ENCODE measurements at regions not wholly inside any gene's neighbourhood (a gene's known extent, or its start where the extent isn't known, plus 50 kb on each side); places are given as distances from the start of the nearest gene placed in this dataset.

DNA sequence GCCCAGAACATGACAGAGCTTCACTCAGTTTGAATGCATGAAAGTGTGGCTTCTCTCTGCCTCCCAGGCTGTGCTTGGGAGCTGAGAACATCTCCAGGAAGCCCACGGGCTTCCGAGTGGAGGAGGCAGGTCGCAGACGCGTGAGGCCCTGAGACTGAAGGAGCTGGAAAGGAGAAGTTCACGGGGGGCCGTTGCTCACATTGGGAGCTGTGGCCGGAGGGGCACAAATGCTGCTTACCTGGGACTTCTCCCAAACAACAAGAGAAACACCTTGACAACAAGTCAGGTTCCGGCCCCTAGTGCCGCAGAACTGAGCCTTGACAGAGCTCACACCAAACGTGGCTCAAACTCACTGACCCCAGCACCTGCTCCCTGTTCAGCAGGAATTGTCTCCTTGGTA is 207.0 kb downstream of the BRD1 start (continued):
- TF ChIP-seq, protein P1, sequence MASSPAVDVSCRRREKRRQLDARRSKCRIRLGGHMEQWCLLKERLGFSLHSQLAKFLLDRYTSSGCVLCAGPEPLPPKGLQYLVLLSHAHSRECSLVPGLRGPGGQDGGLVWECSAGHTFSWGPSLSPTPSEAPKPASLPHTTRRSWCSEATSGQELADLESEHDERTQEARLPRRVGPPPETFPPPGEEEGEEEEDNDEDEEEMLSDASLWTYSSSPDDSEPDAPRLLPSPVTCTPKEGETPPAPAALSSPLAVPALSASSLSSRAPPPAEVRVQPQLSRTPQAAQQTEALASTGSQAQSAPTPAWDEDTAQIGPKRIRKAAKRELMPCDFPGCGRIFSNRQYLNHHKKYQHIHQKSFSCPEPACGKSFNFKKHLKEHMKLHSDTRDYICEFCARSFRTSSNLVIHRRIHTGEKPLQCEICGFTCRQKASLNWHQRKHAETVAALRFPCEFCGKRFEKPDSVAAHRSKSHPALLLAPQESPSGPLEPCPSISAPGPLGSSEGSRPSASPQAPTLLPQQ (tag by site-specific recombination; IDR thresholded peaks at IDR 0.05): no peak
- TF ChIP-seq ZNF473 (tag by site-specific recombination; IDR thresholded peaks at IDR 0.05) (no peak), ZNF132 (tag by site-specific recombination; IDR thresholded peaks at IDR 0.05; ENCODE audit: borderline replicate concordance) (no peak), ZEB2 (tag by site-specific recombination; IDR thresholded peaks at IDR 0.05) (no peak), ZFP41 (tag by site-specific recombination; IDR thresholded peaks at IDR 0.05; ENCODE audit: borderline replicate concordance) (no peak)
- TF ChIP-seq, protein P2, sequence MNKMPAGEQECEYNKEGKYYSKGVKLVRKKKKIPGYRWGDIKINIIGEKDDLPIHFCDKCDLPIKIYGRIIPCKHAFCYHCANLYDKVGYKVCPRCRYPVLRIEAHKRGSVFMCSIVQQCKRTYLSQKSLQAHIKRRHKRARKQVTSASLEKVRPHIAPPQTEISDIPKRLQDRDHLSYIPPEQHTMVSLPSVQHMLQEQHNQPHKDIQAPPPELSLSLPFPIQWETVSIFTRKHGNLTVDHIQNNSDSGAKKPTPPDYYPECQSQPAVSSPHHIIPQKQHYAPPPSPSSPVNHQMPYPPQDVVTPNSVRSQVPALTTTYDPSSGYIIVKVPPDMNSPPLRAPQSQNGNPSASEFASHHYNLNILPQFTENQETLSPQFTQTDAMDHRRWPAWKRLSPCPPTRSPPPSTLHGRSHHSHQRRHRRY (tag by site-specific recombination; IDR thresholded peaks at IDR 0.05): no peak

DNA sequence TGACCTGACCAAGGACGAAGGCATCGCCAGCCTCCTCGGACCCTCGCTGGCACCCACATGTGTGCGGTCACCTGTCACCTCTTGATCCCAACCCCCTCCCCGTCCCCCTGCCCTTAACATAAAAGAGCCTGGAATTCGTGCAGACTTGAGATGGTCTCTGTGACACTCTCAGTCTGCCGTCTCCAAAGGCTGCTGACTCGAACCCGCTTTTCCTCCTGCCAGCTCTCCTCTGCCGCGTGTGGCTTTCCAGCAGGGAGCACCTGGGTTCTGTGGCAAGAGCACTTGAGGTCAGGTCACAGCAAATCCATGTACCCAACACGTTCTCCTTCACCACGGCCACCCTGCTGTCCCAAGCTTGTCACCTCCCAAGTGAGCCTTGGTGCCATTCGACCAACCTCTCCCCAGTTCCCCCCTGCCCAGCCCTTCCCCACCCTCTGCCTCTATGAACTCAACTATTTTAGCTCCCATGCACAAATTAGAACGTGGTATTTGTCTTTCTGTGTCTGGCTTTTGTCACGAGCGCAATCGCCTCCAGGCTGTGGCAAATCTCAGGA is 207.6 kb downstream of the BRD1 start:
- Histone ChIP-seq H3K9me3 (ENCODE audit: control insufficient read depth, insufficient read depth, low read depth, low read length) (no peaks in the 10 kb centered on the region), H3K4me1 (ENCODE audit: control insufficient read depth, insufficient read depth, low read length) (no peaks in the 10 kb centered on the region), H3K36me3 (ENCODE audit: control insufficient read depth in 2 of 2, insufficient read depth in 1 of 2, low read length in 2 of 2) (no peaks in the 10 kb centered on the region), H3K27ac (ENCODE audit: extremely low read depth, low read depth, low read length) (no peak overlapping the region), H3K4me3 (ENCODE audit: low read depth, low read length) (no peak overlapping the region)
- no peak for TF ChIP-seq ZFP69B (tag by site-specific recombination; IDR thresholded peaks at IDR 0.05)
- POLR2A ChIA-PET: no interaction called here
- CTCF ChIA-PET: interaction anchor here (0.8 kb wide), 1 partner anchor 12 kb away, joined by 3 read pairs; no protein-coding TSS in a partner anchor

DNA sequence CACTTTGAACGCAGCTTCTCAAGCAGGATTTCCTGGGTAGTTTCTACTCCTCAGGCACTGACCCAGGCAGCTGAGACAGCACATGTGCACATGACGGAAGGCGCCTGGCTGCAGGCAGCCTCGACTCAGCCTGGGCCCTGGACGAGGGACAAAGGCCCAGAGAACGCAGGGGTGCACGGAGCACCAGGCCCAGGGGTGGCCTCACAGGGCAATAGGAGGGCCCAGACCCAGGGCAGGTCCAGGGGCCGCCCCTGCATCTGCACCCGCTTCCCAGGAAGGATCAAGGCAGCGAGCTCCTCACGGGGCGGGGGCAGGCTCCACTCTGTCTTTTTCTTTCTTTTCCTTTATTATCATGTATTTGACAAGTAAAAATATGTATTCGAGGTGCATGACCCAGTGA is 208.4 kb downstream of the BRD1 start:
- no peaks in the 10 kb centered on the region for H3K9me3 ChIP-seq (ENCODE audit: control insufficient read depth, insufficient read depth, low read depth, low read length)
- H3K4me1 ChIP-seq (ENCODE audit: control insufficient read depth, insufficient read depth, low read length): no peaks in the 10 kb centered on the region
- ChIA-PET POLR2A (no interaction called here), CTCF (no interaction called here)
- no peaks in the 10 kb centered on the region for H3K36me3 ChIP-seq (ENCODE audit: control insufficient read depth in 2 of 2, insufficient read depth in 1 of 2, low read length in 2 of 2)
- no peak overlapping the region for H3K4me3 ChIP-seq (ENCODE audit: low read depth, low read length)
- no peak overlapping the region for H3K27ac ChIP-seq (ENCODE audit: extremely low read depth, low read depth, low read length)
- TF ChIP-seq ZNF274 (IDR thresholded peaks at IDR 0.05; ENCODE audit: low read length) (no peak), ZNF274 (tag by site-specific recombination; IDR thresholded peaks at IDR 0.05; ENCODE audit: borderline replicate concordance) (no peak), ZSCAN23 (tag by site-specific recombination; IDR thresholded peaks at IDR 0.05) (no peak), ZNF211 (tag by site-specific recombination; IDR thresholded peaks at IDR 0.05; ENCODE audit: low read depth) (no peak), ZNF701 (tag by site-specific recombination; IDR thresholded peaks at IDR 0.05) (no peak), ZNF214 (tag by site-specific recombination; IDR thresholded peaks at IDR 0.05; ENCODE audit: borderline replicate concordance) (no peak), ZFP69B (tag by site-specific recombination; IDR thresholded peaks at IDR 0.05) (no peak), ZNF138 (tag by site-specific recombination; IDR thresholded peaks at IDR 0.05; ENCODE audit: borderline replicate concordance) (no peak), HOXC10 (CRISPR knock-in tag; IDR thresholded peaks at IDR 0.05) (no peak), ZNF426 (tag by site-specific recombination; IDR thresholded peaks at IDR 0.05) (no peak), ZNF302 (tag by site-specific recombination; IDR thresholded peaks at IDR 0.05; ENCODE audit: low read depth) (no peak), ZNF707 (tag by site-specific recombination; IDR thresholded peaks at IDR 0.05) (no peak), ZNF19 (tag by site-specific recombination; IDR thresholded peaks at IDR 0.05; ENCODE audit: low read depth) (no peak), ZNF175 (tag by site-specific recombination; IDR thresholded peaks at IDR 0.05) (no peak), ZNF341 (tag by site-specific recombination; IDR thresholded peaks at IDR 0.05; ENCODE audit: low read depth) (no peak)
- TF ChIP-seq, protein P3, sequence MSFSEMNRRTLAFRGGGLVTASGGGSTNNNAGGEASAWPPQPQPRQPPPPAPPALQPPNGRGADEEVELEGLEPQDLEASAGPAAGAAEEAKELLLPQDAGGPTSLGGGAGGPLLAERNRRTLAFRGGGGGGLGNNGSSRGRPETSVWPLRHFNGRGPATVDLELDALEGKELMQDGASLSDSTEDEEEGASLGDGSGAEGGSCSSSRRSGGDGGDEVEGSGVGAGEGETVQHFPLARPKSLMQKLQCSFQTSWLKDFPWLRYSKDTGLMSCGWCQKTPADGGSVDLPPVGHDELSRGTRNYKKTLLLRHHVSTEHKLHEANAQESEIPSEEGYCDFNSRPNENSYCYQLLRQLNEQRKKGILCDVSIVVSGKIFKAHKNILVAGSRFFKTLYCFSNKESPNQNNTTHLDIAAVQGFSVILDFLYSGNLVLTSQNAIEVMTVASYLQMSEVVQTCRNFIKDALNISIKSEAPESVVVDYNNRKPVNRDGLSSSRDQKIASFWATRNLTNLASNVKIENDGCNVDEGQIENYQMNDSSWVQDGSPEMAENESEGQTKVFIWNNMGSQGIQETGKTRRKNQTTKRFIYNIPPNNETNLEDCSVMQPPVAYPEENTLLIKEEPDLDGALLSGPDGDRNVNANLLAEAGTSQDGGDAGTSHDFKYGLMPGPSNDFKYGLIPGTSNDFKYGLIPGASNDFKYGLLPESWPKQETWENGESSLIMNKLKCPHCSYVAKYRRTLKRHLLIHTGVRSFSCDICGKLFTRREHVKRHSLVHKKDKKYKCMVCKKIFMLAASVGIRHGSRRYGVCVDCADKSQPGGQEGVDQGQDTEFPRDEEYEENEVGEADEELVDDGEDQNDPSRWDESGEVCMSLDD (tag by site-specific recombination; IDR thresholded peaks at IDR 0.05): no peak
- TF ChIP-seq, protein P4, sequence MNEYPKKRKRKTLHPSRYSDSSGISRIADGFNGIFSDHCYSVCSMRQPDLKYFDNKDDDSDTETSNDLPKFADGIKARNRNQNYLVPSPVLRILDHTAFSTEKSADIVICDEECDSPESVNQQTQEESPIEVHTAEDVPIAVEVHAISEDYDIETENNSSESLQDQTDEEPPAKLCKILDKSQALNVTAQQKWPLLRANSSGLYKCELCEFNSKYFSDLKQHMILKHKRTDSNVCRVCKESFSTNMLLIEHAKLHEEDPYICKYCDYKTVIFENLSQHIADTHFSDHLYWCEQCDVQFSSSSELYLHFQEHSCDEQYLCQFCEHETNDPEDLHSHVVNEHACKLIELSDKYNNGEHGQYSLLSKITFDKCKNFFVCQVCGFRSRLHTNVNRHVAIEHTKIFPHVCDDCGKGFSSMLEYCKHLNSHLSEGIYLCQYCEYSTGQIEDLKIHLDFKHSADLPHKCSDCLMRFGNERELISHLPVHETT (tag by site-specific recombination; IDR thresholded peaks at IDR 0.05): no peak
- TF ChIP-seq, protein P5, sequence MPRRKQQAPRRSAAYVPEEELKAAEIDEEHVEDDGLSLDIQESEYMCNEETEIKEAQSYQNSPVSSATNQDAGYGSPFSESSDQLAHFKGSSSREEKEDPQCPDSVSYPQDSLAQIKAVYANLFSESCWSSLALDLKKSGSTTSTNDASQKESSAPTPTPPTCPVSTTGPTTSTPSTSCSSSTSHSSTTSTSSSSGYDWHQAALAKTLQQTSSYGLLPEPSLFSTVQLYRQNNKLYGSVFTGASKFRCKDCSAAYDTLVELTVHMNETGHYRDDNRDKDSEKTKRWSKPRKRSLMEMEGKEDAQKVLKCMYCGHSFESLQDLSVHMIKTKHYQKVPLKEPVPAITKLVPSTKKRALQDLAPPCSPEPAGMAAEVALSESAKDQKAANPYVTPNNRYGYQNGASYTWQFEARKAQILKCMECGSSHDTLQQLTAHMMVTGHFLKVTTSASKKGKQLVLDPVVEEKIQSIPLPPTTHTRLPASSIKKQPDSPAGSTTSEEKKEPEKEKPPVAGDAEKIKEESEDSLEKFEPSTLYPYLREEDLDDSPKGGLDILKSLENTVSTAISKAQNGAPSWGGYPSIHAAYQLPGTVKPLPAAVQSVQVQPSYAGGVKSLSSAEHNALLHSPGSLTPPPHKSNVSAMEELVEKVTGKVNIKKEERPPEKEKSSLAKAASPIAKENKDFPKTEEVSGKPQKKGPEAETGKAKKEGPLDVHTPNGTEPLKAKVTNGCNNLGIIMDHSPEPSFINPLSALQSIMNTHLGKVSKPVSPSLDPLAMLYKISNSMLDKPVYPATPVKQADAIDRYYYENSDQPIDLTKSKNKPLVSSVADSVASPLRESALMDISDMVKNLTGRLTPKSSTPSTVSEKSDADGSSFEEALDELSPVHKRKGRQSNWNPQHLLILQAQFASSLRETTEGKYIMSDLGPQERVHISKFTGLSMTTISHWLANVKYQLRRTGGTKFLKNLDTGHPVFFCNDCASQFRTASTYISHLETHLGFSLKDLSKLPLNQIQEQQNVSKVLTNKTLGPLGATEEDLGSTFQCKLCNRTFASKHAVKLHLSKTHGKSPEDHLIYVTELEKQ (tag by site-specific recombination; IDR thresholded peaks at IDR 0.05; ENCODE audit: borderline replicate concordance): no peak
